ENCODE measurements at regions not wholly inside any gene's neighbourhood (a gene's known extent, or its start where the extent isn't known, plus 50 kb on each side); places are given as distances from the start of the nearest gene placed in this dataset.
A peak's percentile ranks its signal among the peaks of the same experiment; 100 is the strongest.

DNA sequence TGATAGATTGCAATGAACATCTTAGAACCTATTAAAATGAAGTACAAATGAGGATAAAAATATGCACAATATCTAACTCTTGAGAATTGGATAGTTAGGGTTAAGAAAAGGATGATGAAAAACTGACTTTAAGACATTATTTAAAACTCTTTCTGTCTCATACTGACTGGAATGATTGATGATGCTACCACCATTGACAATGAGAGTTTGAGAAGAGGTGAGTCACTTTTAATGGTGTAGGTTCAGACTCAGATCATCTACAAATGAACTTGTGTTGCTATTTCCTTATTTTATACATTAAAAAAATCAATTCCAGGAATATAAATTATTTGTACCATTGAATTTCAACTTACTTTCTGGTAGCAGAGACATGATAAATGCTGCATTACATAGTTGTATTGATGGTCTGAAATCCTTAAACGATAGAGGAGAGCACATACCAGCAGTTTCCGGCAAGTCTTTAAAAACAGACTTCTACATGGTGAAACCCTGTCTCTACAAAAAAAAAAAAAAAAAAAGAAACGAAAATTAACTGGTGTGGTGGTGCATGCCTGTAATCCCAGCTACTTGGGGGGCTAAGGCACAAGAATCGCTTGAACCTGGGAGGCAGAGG lies 409.0 kb downstream of the OTOL1 start:
- 46% methylated on average over 4 of the region's 4 CpGs for WGBS (ENCODE audit: missing lambda C conversion rate)
- ChIA-PET POLR2A (no interaction called here), CTCF (no interaction called here)
- Histone ChIP-seq H3K4me3 (no peak overlapping the region), H3K4me1 (no peaks in the 10 kb centered on the region), H3K4me2 (no peak overlapping the region), H3K9me3 (no peaks in the 10 kb centered on the region), H3K27ac (no peak overlapping the region)
- DNase-seq (ENCODE audit: low read depth in 1 of 2, low spot score in 1 of 2), result no peak
- no peak for ATAC-seq
- TF ChIP-seq POLR2AphosphoS2 (conservative IDR thresholded peaks at IDR 0.05; ENCODE audit: low read length), result no peak
- TF ChIP-seq FOSB (CRISPR knock-in tag; IDR thresholded peaks at IDR 0.05), result no peak
- no peak for TF ChIP-seq MAZ (IDR thresholded peaks at IDR 0.05; ENCODE audit: borderline replicate concordance, low read depth, low read length)
- no peak for TF ChIP-seq FOXS1 (CRISPR knock-in tag; IDR thresholded peaks at IDR 0.05)
- TF ChIP-seq JUN (IDR thresholded peaks at IDR 0.05), result no peak
- no peak for TF ChIP-seq CBX2 (IDR thresholded peaks at IDR 0.05; ENCODE audit: borderline replicate concordance, low read depth)
- TF ChIP-seq CHD2 (IDR thresholded peaks at IDR 0.05; ENCODE audit: low read length, partially characterized antibody), result no peak
- no peak for TF ChIP-seq CTCF (IDR thresholded peaks at IDR 0.05)
- no peak for TF ChIP-seq ZSCAN20 (CRISPR knock-in tag; IDR thresholded peaks at IDR 0.05)
- TF ChIP-seq CBX8 (IDR thresholded peaks at IDR 0.05), result no peak
- TF ChIP-seq, protein P1, sequence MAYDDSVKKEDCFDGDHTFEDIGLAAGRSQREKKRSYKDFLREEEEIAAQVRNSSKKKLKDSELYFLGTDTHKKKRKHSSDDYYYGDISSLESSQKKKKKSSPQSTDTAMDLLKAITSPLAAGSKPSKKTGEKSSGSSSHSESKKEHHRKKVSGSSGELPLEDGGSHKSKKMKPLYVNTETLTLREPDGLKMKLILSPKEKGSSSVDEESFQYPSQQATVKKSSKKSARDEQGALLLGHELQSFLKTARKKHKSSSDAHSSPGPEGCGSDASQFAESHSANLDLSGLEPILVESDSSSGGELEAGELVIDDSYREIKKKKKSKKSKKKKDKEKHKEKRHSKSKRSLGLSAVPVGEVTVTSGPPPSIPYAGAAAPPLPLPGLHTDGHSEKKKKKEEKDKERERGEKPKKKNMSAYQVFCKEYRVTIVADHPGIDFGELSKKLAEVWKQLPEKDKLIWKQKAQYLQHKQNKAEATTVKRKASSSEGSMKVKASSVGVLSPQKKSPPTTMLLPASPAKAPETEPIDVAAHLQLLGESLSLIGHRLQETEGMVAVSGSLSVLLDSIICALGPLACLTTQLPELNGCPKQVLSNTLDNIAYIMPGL (CRISPR knock-in tag; IDR thresholded peaks at IDR 0.05; ENCODE audit: borderline replicate concordance), result no peak
- TF ChIP-seq ELK1 (IDR thresholded peaks at IDR 0.05; ENCODE audit: low read depth, low read length), result no peak
- TF ChIP-seq PBX3 (IDR thresholded peaks at IDR 0.05), result no peak
- no peak for TF ChIP-seq ZNF302 (CRISPR knock-in tag; IDR thresholded peaks at IDR 0.05)
- FAIRE-seq, result no peak

GRCh38 chr3:161913786-161914389 lies 417.3 kb downstream of the OTOL1 start:
- H3K4me2 ChIP-seq, result peak overlapping the region; percentile 38; the same call in 2 of the 3 replicates
- FAIRE-seq (no peak), DNase-seq (ENCODE audit: low read depth in 1 of 2, low spot score in 1 of 2) (peak in 1 of 2 experiments; percentile 36), ATAC-seq (peak in 1 of 2 experiments; percentile 74; a peak in 3 of 6 replicates)
- H3K27ac ChIP-seq, result no peak overlapping the region
- peaks cover 13% of the 10 kb centered on the region; the same call in 1 of the 3 replicates for H3K4me1 ChIP-seq
- H3K4me3 ChIP-seq, result no peak overlapping the region
- TF ChIP-seq FOSL2 (IDR thresholded peaks at IDR 0.05) (0 out of 2 replicates have a peak, but pooled peaks have one; percentile 16), FOSL2 (CRISPR knock-in tag; IDR thresholded peaks at IDR 0.05) (peak; percentile 35; the same call in 1 of the 2 replicates), KDM1A (IDR thresholded peaks at IDR 0.05; ENCODE audit: low read depth) (0 out of 2 replicates have a peak, but pooled peaks have one; percentile 56), MYC (IDR thresholded peaks at IDR 0.05; ENCODE audit: borderline replicate concordance, low read length) (no peak), HDAC2 (IDR thresholded peaks at IDR 0.05) (0 out of 2 replicates have a peak, but pooled peaks have one; percentile 40)
- no peaks in the 10 kb centered on the region for H3K9me3 ChIP-seq
- CTCF ChIA-PET, result interaction anchor here (2.7 kb wide), 1 partner anchor 1576 kb away, joined by 8 read pairs; no protein-coding TSS in a partner anchor
- POLR2A ChIA-PET, result no interaction called here

Data from A549 (cell line).